Vagina (tissue), 2 donors: ENCODE measurements at regions not wholly inside any gene's neighbourhood (a gene's known extent, or its start where the extent isn't known, plus 50 kb on each side); places are given as distances from the start of the nearest gene placed in this dataset.

ENCODE experiments used
- DNase-seq, 2 donors: peaks; one replicate each; pipeline ENCODE4 v3.0.0-alpha.2; 2017; ENCODE audit errors: extremely low spot score in 2 of 2
- H3K27ac ChIP-seq: fragments of 200-600 bp; sonication (generic); one replicate; pipeline ENCODE4 v1.5.1; 2019
- H3K27me3 ChIP-seq: fragments of 200-600 bp; sonication (generic); one replicate; pipeline ENCODE4 v1.5.1; 2019
- H3K36me3 ChIP-seq, 2 donors: fragments of 200-600 bp; sonication (generic); one replicate each; pipeline ENCODE4 v1.5.1; 2017 to 2019
- H3K4me1 ChIP-seq: fragments of 200-600 bp; sonication (generic); one replicate; pipeline ENCODE4 v1.5.1; 2019
- H3K4me3 ChIP-seq, 2 donors: fragments of 200-600 bp; sonication (generic); 1 replicate in 1 of 2; 2 replicates in 1 of 2; pipeline ENCODE4 v1.5.1; 2016 to 2019
- H3K9me3 ChIP-seq: fragments of 200-600 bp; sonication (generic); one replicate; pipeline ENCODE4 v1.5.1; 2019
- CTCF ChIP-seq, 3 experiments: fragments of 450-650 bp in 2 of 3; fragments of 200-600 bp in 1 of 3; sonication (generic) in 1 of 3; IDR thresholded peaks; one replicate each; pipeline ENCODE4 v1.5.1; 2017 to 2019; ENCODE audit warnings: antibody characterized with exemption in 3 of 3, mild to moderate bottlenecking in 2 of 3, moderate library complexity in 2 of 3
- POLR2A ChIP-seq, 2 donors: fragments of 450-650 bp; IDR thresholded peaks; one replicate each; pipeline ENCODE4 v1.6.1; 2017; ENCODE audit warnings: antibody characterized with exemption in 2 of 2, mild to moderate bottlenecking in 2 of 2, moderate library complexity in 2 of 2
- POLR2AphosphoS5 ChIP-seq, 2 donors: sonication (generic); formaldehyde crosslinking; IDR thresholded peaks; one replicate each; pipeline ENCODE4 v1.9.0; 2017; ENCODE audit warnings: antibody characterized with exemption in 2 of 2, mild to moderate bottlenecking in 2 of 2, low read depth in 1 of 2; ENCODE audit not compliant: insufficient read depth in 1 of 2
- intact Hi-C: fragments of 100-400 bp; cut with DNase I; formaldehyde crosslinking; loops from one replicate; pipeline ENCODE4 v1.15.1; 2023

- intact Hi-C loops = no loop called here
- Histone ChIP-seq H3K9me3 (no peaks in the 10 kb centered on the region), H3K4me3 (no peak overlapping the region), H3K27ac (no peak overlapping the region), H3K36me3 (no peaks in the 10 kb centered on the region), H3K4me1 (no peaks in the 10 kb centered on the region), H3K27me3 (no peaks in the 10 kb centered on the region)
- TF ChIP-seq POLR2AphosphoS5 (IDR thresholded peaks at IDR 0.05; ENCODE audit: insufficient read depth in 1 of 2, low read depth in 1 of 2) (no peak), POLR2A (IDR thresholded peaks at IDR 0.05) (no peak), CTCF (IDR thresholded peaks at IDR 0.05) (no peak)
- no peak for DNase-seq
These were observed 489.5 kb downstream of the CDH2 start for GRCh38 chr18:27687351-27687979.

- no peak for DNase-seq
- TF ChIP-seq CTCF (IDR thresholded peaks at IDR 0.05) (no peak), POLR2AphosphoS5 (IDR thresholded peaks at IDR 0.05; ENCODE audit: insufficient read depth in 1 of 2, low read depth in 1 of 2) (no peak), POLR2A (IDR thresholded peaks at IDR 0.05) (no peak)
- no peak overlapping the region for H3K27ac ChIP-seq
- H3K27me3 ChIP-seq = no peaks in the 10 kb centered on the region
- no peaks in the 10 kb centered on the region for H3K36me3 ChIP-seq
- intact Hi-C loops = no loop called here
- no peaks in the 10 kb centered on the region for H3K4me1 ChIP-seq
- no peaks in the 10 kb centered on the region for H3K9me3 ChIP-seq
- no peak overlapping the region for H3K4me3 ChIP-seq
These were observed 491.0 kb downstream of the CDH2 start for GRCh38 chr18:27685807-27686412.

- no peaks in the 10 kb centered on the region for H3K4me1 ChIP-seq
- DNase-seq = no peak
- TF ChIP-seq CTCF (IDR thresholded peaks at IDR 0.05) (no peak), POLR2A (IDR thresholded peaks at IDR 0.05) (no peak), POLR2AphosphoS5 (IDR thresholded peaks at IDR 0.05; ENCODE audit: insufficient read depth in 1 of 2, low read depth in 1 of 2) (no peak)
- intact Hi-C loops = no loop called here
- H3K36me3 ChIP-seq = no peaks in the 10 kb centered on the region
- no peaks in the 10 kb centered on the region for H3K27me3 ChIP-seq
- H3K4me3 ChIP-seq = no peak overlapping the region
- no peak overlapping the region for H3K27ac ChIP-seq
- H3K9me3 ChIP-seq = no peaks in the 10 kb centered on the region
These were observed 491.8 kb downstream of the CDH2 start for GRCh38 chr18:27685091-27685490.

GRCh38 chr18:27674411-27674810 is 489.3 kb upstream of the CHST9 start:
- Histone ChIP-seq H3K9me3 (no peaks in the 10 kb centered on the region), H3K27me3 (no peaks in the 10 kb centered on the region), H3K36me3 (no peaks in the 10 kb centered on the region), H3K4me1 (no peaks in the 10 kb centered on the region), H3K4me3 (no peak overlapping the region), H3K27ac (no peak overlapping the region)
- intact Hi-C loops = no loop called here
- DNase-seq = no peak
- TF ChIP-seq CTCF (IDR thresholded peaks at IDR 0.05) (no peak), POLR2AphosphoS5 (IDR thresholded peaks at IDR 0.05; ENCODE audit: insufficient read depth in 1 of 2, low read depth in 1 of 2) (no peak), POLR2A (IDR thresholded peaks at IDR 0.05) (no peak)

GRCh38 chr18:27673861-27674260 is 488.8 kb upstream of the CHST9 start:
- no peak overlapping the region for H3K4me3 ChIP-seq
- no peaks in the 10 kb centered on the region for H3K4me1 ChIP-seq
- TF ChIP-seq CTCF (IDR thresholded peaks at IDR 0.05) = no peak
- no peak for TF ChIP-seq POLR2AphosphoS5 (IDR thresholded peaks at IDR 0.05; ENCODE audit: insufficient read depth in 1 of 2, low read depth in 1 of 2)
- no peak for TF ChIP-seq POLR2A (IDR thresholded peaks at IDR 0.05)
- no peak for DNase-seq
- H3K27me3 ChIP-seq = no peaks in the 10 kb centered on the region
- intact Hi-C loops = no loop called here
- no peak overlapping the region for H3K27ac ChIP-seq
- no peaks in the 10 kb centered on the region for H3K36me3 ChIP-seq
- no peaks in the 10 kb centered on the region for H3K9me3 ChIP-seq
